Panc1 (cell line): ENCODE measurements at regions not wholly inside any gene's neighbourhood (a gene's known extent, or its start where the extent isn't known, plus 50 kb on each side); places are given as distances from the start of the nearest gene placed in this dataset.

ENCODE experiments used
- ATAC-seq: fragments of 200-7000 bp; cut with Tn5 transposase; 2 replicates; pipeline ENCODE4 v1.9.1; 2020; ENCODE audit warnings: mild to moderate bottlenecking, moderate library complexity
- BruUV-seq: library from RNA; stranded (reverse); fragments of 400-500 nt; replicated peaks from 2 replicates; lab custom pipeline; 2021; lab: Mats Ljungman, UMichigan
- CTCF ChIA-PET: fragments of 300-600 bp; sonication (Branson Sonifier 250); formaldehyde crosslinking; loops from one replicate; lab custom pipeline; 2022; ENCODE audit warnings: antibody characterized with exemption; lab: Charles Lee
- POLR2A ChIA-PET: fragments of 300-600 bp; sonication (Branson Sonifier 250); formaldehyde crosslinking; loops from one replicate; lab custom pipeline; 2022; ENCODE audit warnings: antibody characterized with exemption; lab: Charles Lee
- DNase-seq: peaks from one replicate; pipeline ENCODE4 v3.0.0-alpha.2; 2010; ENCODE audit warnings: low read depth, low spot score
- H3K27ac ChIP-seq: 2 replicates; pipeline ENCODE4 v1.5.1; 2011; ENCODE audit warnings: mild to moderate bottlenecking, low read length, inconsistent platforms
- H3K27me3 ChIP-seq: fragments of 200-500 bp; sonication (Bioruptor generic); 2 replicates; pipeline ENCODE4 v1.6.0; 2014; ENCODE audit warnings: low read length, inconsistent platforms; ENCODE audit not compliant: control insufficient read depth, insufficient read depth
- H3K36me3 ChIP-seq: fragments of 200-500 bp; sonication (Bioruptor generic); 2 replicates; pipeline ENCODE4 v1.5.1; 2014; ENCODE audit warnings: inconsistent platforms, mild to moderate bottlenecking, low read length, moderate library complexity; ENCODE audit not compliant: control insufficient read depth, insufficient read depth
- H3K4me1 ChIP-seq: 2 replicates; pipeline ENCODE4 v1.5.1; 2011; ENCODE audit warnings: inconsistent platforms, mild to moderate bottlenecking, low read length, moderate library complexity; ENCODE audit not compliant: control insufficient read depth, insufficient read depth
- H3K4me3 ChIP-seq, 2 experiments: 2 replicates each; pipeline ENCODE4 v1.5.1; 2011 to 2012; ENCODE audit warnings: low read depth in 2 of 2, low read length in 2 of 2, mild to moderate bottlenecking in 2 of 2, inconsistent platforms in 1 of 2, moderate library complexity in 1 of 2
- H3K9me3 ChIP-seq: fragments of 200-500 bp; sonication (Bioruptor generic); 2 replicates; pipeline ENCODE4 v1.5.1; 2014; ENCODE audit warnings: low read depth, mild to moderate bottlenecking, inconsistent platforms, low read length, moderate library complexity; ENCODE audit not compliant: control insufficient read depth, insufficient read depth
- CTCF ChIP-seq: fragments of 450-650 bp; IDR thresholded peaks from 2 replicates; pipeline ENCODE4 v1.5.1; 2017; ENCODE audit warnings: mild to moderate bottlenecking
- POLR2AphosphoS5 ChIP-seq: IDR thresholded peaks from 2 replicates; pipeline ENCODE4 v1.6.1; 2012; ENCODE audit warnings: mild to moderate bottlenecking, low read depth, low read length, moderate library complexity
- REST ChIP-seq, 2 experiments: IDR thresholded peaks; 2 replicates each; pipeline ENCODE4 v1.6.1; 2011 to 2012; ENCODE audit warnings: low read depth in 2 of 2, control low read depth in 1 of 2, low read length in 1 of 2, mild to moderate bottlenecking in 1 of 2, moderate library complexity in 1 of 2; ENCODE audit not compliant: insufficient read depth in 1 of 2
- SIN3A ChIP-seq: IDR thresholded peaks from 2 replicates; pipeline ENCODE4 v1.6.1; 2012; ENCODE audit warnings: low read depth, mild to moderate bottlenecking, low read length, moderate library complexity, borderline replicate concordance; ENCODE audit not compliant: insufficient read depth
- TCF7L2 ChIP-seq: IDR thresholded peaks from 2 replicates; pipeline ENCODE4 v1.6.1; 2011; ENCODE audit warnings: mild to moderate bottlenecking, low read depth, low read length, inconsistent platforms
- in situ Hi-C: cut with HindIII; loops from 2 replicates; pipeline ENCODE4 v1.10.0; 2016; ENCODE audit warnings: low sequenced_read_pairs, low pct_unique_long_range_greater_than_20kb
- intact Hi-C: fragments of 100-400 bp; cut with micrococcal nuclease; formaldehyde crosslinking; loops from one replicate; pipeline ENCODE4 v1.10.0; 2022; ENCODE audit not compliant: unreplicated experiment

GRCh38 chr11:127238321-127238720 lies 237.8 kb upstream of the KIRREL3 start:
- no peaks in the 10 kb centered on the region for H3K9me3 ChIP-seq
- DNase-seq, result no peak
- peaks cover 5% of the 10 kb centered on the region; the same call in 1 of the 2 replicates for H3K27me3 ChIP-seq
- H3K4me3 ChIP-seq, result no peak overlapping the region
- no TSS peak for BruUV-seq
- in situ Hi-C loops, result no loop called here
- no peaks in the 10 kb centered on the region for H3K36me3 ChIP-seq
- POLR2A ChIA-PET, result no interaction called here
- H3K27ac ChIP-seq, result no peak overlapping the region
- no peak for ATAC-seq
- H3K4me1 ChIP-seq, result no peaks in the 10 kb centered on the region
- CTCF ChIA-PET, result no interaction called here
- no peak for TF ChIP-seq CTCF
- TF ChIP-seq POLR2AphosphoS5, result no peak
- no peak for TF ChIP-seq TCF7L2
- TF ChIP-seq REST (IDR thresholded peaks at IDR 0.05; ENCODE audit: insufficient read depth in 1 of 2, low read depth in 2 of 2, low read length in 1 of 2), result no peak
- TF ChIP-seq SIN3A, result no peak
- intact Hi-C loops, result no loop called here

- no peak overlapping the region for H3K27ac ChIP-seq
- no TSS peak for BruUV-seq
- H3K36me3 ChIP-seq, result no peaks in the 10 kb centered on the region
- POLR2A ChIA-PET, result no interaction called here
- intact Hi-C loops (no loop called here), in situ Hi-C loops (no loop called here)
- no peaks in the 10 kb centered on the region for H3K9me3 ChIP-seq
- no peak for ATAC-seq
- no peaks in the 10 kb centered on the region for H3K27me3 ChIP-seq
- no peaks in the 10 kb centered on the region for H3K4me1 ChIP-seq
- CTCF ChIA-PET, result no interaction called here
- TF ChIP-seq TCF7L2 (no peak), REST (IDR thresholded peaks at IDR 0.05; ENCODE audit: insufficient read depth in 1 of 2, low read depth in 2 of 2, low read length in 1 of 2) (no peak), SIN3A (no peak), POLR2AphosphoS5 (no peak), CTCF (no peak)
- H3K4me3 ChIP-seq, result no peak overlapping the region
- DNase-seq, result no peak
Measured at GRCh38 chr11:127236776-127237175, 236.2 kb upstream of the KIRREL3 start.
